SHP77 (cell line): ENCODE measurements at regions not wholly inside any gene's neighbourhood (a gene's known extent, or its start where the extent isn't known, plus 50 kb on each side); places are given as distances from the start of the nearest gene placed in this dataset.
"Not testable (repeated sequence)": the region's sequence is repeated elsewhere in the genome, so short reads cannot be mapped to it uniquely, and the experiment has no call there.

ENCODE experiments used
- DNase-seq, 2 experiments: peaks; one replicate each; lab custom pipeline; 2025; lab: John Stamatoyannopoulos, UW

DNA sequence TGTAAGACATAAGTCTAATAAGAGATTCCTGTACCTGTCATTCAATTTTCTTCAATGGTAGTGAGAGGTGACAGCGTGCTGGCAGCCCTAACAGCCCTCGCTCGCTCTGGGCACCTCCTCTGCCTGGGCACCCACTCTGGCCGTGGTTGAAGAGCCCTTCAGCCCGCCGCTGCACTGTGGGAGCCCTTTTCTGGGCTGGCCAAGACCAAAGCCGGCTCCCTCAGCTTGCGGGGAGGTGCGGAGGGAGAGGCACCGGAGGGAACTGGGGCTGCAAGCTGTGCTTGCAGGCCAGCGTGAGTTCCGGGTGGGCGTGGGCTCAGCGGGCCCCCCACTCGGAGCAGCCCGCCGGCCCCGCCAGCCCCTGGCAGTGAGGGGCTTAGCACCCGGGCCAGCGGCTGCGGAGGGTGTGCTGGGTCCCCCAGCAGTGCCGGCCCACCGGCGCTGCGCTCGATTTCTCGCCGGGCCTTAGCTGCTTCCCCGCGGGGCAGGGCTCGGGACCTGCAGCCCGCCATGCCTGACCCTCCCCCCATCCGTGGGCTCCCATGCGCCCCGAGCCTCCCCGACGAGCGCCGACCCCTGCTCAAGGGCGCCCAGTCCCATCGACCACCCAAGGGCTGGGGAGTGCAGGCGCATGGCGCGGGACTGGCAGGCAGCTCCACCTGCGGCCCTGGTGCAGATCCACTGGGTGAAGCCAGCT lies 816.6 kb upstream of the TENM4 start:
- not testable (repeated sequence) for DNase-seq

DNA sequence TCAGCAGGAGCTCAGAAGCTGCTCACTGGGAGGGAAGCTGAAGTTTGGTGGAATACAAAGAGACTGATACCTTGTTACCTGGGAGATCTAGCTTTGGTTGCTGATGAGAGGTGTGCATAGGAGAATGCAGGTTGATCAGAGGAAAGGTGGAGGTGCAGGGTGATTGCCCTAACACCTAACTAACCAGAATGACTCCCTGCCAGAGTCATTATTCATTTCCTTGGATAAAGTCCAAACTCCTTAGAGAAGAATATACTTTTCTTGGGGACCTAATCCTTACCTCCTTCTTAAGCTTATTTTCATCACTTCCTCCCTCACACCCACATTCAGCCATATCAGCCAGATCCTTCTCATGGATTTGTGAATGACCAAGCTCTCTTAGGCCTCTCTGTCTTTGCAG lies 814.2 kb upstream of the TENM4 start:
- DNase-seq: no peak

GRCh38 chr11:80241766-80242165 lies 800.9 kb upstream of the TENM4 start:
- no peak for DNase-seq

DNA sequence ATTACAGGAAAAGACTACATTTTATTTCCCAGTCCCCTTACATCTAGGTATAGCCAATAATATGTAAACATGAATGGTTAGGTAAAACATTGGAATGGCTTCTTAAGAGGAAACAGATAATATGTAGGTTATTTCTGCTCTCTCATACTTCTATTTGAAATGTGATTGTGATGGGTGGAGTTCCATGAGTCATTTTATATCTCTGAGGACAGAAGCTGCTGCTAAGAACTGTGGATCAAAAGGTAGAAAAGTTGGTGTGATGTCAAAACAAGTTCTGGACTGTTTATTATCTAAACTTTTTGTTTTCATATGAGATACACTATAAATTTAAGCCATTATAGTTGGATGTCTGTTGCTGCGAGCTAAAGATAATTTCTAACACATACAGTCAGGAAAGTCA lies 799.4 kb upstream of the TENM4 start:
- DNase-seq: no peak

DNA sequence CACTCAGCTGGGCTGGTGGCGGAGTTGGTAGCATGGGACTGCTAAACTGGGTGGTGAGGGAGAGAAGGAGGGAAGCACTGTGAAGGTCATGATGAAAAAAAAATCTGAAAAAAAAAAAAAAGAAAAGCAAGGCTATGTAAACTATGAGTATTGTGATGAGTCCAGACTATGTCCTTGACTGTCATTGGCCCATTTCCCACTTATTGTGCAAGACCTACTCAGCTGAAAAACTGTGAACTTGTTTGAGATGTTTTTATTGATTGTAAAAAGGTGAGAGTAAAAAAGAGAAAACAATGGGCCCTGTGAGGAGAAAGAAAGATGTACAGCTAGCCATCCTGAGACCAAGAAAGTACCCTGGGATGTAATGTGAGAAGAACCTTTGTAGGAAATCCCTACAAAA lies 798.4 kb upstream of the TENM4 start:
- DNase-seq: no peak

- DNase-seq: no peak
Observed at GRCh38 chr11:80227915-80228314, 787.1 kb upstream of the TENM4 start.

DNA sequence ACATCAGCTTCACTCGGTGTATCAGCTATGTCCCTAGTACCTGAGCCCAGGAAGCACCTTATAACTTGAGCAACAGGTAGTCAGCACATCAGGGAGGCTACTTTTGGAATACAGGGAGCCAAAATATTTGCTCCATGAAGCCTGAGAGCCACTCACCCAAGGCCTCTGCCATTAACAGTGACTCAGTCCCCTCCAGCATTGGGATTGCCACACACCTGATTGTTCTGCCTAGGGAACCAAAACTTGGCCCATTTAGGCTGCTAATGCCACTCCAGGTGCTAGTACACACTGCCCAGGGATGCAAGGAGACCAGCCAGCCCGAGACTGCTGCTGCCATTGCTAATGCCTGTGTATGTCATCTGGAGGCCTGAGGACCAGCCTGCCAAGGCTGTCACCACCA lies 773.6 kb upstream of the TENM4 start:
- no peak for DNase-seq

DNA sequence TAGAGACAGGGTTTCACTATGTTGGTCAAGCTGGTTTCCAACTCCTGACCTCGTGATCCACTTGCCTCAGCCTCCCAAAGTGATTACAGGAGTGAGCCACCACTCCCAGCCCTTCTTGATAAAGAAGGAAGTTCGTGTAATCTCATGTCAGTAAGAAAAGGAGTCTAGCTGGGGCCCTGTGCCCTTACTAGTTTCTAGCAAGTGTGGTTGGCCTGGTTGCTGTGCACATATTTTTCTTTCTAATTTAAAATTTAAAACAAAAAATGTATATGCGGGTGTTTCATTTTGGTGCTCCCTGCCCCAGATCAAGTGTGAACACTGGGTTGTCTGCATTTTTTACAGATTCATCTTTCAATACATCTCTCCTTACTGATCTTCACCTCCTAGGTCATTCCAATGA lies 770.8 kb upstream of the TENM4 start:
- DNase-seq: no peak

- DNase-seq: no peak
Observed at GRCh38 chr11:80204021-80204420, 763.2 kb upstream of the TENM4 start.

DNA sequence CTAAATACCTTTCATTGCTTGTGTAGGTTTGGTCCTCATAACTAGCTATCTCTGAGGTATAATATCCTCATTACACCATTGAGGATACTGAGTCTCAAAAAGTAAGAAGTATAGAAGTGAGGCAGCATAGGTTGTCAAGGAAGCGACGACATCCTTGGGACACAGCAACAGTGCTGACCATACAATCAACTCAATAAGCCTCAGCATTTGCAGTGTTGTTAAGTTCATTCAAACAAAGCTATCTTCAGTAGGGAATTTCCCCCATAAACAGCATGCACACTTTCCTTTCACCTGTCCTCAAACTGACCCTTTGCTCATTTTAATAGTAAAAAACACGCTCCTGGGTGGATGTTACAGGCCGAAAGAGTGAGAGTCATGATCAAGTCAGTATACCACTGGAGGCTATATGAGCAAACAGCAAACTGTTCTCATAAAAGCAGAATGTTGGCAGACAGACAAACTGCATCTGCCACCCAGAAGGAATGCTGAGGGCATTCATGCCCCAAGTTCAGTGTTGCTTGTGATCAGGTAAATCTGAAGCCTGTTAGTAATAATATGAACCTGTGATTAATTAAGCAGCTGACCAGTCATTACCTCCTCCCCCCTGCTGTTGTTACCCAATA lies 756.2 kb upstream of the TENM4 start:
- DNase-seq: no peak

DNA sequence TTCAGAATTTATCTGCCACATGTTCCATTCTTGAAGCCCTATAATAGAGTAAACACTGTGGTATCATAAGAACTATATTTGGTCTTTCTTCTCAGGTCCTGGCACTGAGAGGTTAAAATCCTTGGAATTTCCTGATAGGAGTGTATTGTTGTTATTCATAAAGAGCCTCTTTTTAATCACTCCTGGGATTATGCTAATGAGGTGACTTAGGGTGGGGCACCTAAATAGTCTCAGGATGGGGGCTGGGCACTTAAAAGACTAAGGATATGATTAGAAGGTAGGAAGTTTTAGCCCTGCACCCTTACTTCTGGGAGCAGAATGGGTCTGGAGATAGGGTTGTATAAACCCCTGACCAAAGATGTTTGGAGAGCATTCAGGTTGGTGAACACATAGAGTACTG lies 755.2 kb upstream of the TENM4 start:
- DNase-seq: no peak

- DNase-seq: no peak
Observed at GRCh38 chr11:80194625-80195024, 753.8 kb upstream of the TENM4 start.

- DNase-seq: no peak
Observed at GRCh38 chr11:80194016-80194415, 753.2 kb upstream of the TENM4 start.

DNA sequence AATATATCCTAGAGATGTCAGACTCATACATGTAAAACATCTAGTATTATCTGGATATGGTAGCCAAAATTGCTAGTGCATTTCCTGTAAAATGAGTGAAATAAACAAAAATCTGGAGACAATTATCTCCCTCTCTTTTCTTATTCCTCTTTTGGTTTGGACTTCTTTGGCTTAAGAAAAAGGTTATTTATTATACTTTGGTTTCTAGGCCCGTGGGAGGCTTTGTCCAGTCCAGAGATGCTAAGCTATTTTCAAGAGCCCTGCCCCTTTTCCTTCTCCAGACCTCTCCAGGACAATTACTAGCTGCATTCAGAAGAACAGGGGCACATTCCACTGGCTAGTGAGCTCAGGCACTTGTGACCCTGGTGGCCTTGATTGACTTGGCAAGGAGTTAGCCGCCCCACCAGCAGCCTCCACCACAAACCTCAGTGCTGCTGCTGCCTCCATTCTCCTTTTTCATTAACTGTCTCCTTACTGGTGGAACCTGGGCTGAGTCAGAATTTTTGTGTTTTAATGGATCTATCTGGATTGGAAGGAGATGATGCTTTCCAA lies 747.3 kb upstream of the TENM4 start:
- no peak for DNase-seq

DNA sequence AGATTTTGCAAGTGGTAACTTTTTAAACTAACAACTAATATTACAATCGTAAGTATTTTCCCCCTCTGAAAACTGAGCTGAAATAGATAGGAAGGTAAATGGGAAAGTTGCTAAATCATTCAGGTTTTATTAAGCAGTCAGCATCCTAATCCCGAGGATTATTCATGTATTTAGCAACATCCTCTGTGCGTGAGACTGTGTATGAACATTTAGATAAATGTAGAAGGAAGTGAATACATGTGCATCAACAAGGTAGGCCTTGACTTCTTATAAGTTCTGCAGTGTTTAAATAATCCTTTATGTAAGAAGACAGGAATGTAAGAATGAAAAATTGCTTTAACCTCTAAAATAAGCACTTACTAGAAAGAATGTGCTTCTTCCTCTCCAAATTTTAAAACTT lies 745.9 kb upstream of the TENM4 start:
- DNase-seq: no peak

GRCh38 chr11:80182901-80183300 lies 742.1 kb upstream of the TENM4 start:
- no peak for DNase-seq

DNA sequence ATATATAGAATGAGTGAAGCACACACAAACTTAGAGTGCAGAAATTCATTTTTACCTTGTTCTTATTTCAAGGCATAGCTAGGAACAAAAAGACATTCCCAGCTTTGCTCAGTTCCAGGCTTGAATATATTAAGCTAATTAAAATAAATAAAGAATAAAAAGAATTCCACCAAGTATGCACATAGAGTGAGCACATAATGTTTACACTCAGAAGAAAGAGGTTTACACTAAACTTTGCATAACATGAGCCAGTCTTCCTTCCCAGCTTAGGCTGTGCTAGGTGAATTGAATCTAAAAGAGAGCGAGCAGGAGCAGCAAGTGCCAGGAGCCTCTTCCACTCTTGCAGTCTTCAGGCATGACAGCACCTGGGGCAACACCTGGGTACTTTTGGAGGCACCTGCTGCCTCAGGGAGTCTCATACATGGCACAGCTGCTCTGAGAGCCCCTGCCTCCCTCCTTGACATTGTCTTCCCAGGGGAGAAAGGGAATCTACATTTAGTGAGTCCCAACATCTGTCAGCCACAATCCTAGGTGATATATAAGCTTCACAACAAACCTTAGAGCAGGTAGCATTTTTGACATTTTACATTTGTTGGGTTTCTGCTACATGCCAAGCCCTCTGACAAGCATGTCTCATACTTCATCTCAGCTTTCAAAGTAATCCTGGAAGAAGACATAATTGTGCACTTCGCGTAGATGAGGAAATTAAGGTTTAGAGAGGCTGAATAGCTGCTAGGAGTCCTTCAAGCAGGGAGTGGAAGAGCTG lies 732.7 kb upstream of the TENM4 start:
- DNase-seq: no peak

DNA sequence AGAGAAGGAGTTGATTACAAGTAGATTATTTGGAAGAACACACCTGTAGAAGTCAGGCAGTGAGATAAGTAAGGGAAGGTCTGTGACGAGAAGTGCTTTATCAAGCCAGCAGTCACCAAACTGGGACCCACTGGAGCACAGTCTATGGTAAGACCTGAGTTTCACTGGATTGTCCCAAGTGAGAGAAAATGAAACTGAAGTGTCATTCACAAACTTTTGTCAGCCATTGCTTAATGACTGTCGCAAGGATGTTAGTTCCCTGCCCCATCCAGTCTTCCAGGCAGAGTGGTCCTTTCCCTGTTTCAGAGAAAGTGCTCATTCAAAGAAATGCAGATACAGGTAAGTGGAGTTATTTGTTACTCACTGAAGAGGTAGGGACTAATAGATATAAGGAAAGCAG lies 728.0 kb upstream of the TENM4 start:
- DNase-seq: no peak

- no peak for DNase-seq
Observed at GRCh38 chr11:80167766-80168165, 726.9 kb upstream of the TENM4 start.

DNA sequence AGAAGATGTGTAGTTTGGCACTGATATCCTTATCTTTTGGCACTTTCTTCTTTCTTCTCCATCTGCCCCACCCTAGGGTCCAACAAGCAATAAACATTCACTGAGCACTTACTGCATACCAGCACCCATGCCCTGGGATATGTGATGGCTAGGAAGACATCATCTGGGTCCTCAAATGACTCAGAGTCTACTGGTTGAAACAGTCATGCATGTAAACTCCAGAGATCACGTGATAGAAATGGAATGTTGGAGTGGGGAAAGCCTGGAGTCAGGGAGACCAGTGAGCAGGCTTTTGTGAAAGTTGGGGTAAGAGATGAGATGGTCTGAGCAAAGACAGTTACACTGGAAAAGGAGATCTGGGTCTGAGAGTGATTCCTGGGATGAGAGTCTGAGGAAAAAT lies 724.9 kb upstream of the TENM4 start:
- DNase-seq: no peak

- no peak for DNase-seq
Observed at GRCh38 chr11:80163441-80163840, 722.6 kb upstream of the TENM4 start.

DNA sequence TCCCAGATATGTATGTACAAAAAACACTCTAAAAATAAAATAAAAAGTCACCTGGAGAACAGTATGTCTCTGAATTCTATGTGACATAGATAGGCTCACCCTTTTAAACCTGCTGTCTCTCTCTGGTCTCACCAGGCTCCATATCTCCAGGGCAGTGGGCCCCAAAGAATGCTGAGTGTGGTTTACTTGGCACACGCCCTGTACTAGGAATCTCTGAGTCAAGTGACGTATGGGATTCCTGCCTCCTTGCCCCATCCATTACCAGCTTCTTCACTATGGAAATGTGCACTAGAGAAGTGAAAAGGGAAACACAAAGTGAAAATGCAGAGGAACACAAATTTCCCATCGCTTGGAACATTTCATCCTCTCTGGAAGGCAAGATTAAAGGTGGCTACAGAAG lies 722.2 kb upstream of the TENM4 start:
- DNase-seq: no peak

DNA sequence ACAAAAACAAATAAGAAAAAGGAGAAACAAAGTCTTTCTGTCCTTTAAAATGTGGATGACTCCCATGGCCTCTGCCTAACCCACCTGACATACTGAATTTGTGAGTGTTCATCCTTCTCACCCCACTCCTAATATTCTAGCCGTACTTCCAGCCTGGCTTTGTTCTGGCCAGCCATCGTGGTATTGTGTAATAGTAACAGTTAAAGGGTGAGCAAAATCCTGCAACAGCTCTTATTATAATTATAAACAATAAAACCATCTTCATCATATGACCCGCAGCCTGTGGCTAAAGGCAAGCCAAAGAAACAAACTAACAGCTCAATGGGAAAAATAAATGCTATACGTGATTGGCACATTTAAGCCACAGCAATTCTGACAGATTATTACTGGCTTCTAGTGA lies 721.6 kb upstream of the TENM4 start:
- DNase-seq: no peak
